GM20431 (cell line): ENCODE measurements at regions not wholly inside any gene's neighbourhood (a gene's known extent, or its start where the extent isn't known, plus 50 kb on each side); places are given as distances from the start of the nearest gene placed in this dataset.
"Not testable (repeated sequence)": the region's sequence is repeated elsewhere in the genome, so short reads cannot be mapped to it uniquely, and the experiment has no call there.

Source experiments
- in situ Hi-C: fragments of 300-500 bp; cut with MseI, MboI; formaldehyde crosslinking; loops from one replicate; pipeline ENCODE4 v1.15.0; 2020; ENCODE audit warnings: low sequenced_read_pairs; ENCODE audit not compliant: unreplicated experiment

DNA sequence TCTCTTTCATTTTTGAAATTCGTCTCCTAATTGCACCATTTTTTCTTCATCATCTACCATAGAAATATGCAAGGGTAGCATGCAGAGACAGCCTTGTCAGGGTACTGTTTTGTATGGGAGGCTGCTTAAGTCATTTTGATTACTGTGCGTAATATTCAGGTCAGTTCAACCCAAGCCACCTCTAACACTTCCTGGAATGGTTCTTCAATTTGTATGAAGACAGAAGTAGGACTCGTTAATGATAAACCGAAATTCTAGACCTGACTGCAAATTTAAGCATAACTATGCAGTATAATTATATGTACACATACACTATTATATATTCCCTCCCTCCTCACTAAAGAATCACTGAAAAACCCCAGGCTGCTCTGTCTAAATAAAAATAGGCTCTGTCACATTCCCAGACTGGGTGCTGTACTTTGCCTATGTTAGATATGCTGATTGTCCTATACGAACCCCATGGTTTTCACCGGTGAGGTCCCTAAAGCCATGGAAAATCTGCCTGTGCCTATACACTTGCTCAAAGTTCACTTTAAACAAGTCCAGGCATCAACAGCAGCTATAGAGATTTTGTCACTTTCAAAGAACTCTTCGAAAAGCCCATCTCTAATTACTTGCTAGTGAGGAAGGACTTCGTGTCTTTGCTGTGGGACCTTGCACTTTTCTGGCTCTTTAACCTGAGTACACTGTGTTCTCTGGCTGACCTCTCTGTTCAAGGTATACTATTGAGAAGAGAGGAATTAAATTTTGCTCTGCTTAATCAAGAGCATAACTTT lies 352.1 kb upstream of the CD180 start:
- in situ Hi-C loops = no loop called here

- in situ Hi-C loops = no loop called here
Observed at GRCh38 chr5:67547682-67548081, 351.1 kb upstream of the CD180 start.

DNA sequence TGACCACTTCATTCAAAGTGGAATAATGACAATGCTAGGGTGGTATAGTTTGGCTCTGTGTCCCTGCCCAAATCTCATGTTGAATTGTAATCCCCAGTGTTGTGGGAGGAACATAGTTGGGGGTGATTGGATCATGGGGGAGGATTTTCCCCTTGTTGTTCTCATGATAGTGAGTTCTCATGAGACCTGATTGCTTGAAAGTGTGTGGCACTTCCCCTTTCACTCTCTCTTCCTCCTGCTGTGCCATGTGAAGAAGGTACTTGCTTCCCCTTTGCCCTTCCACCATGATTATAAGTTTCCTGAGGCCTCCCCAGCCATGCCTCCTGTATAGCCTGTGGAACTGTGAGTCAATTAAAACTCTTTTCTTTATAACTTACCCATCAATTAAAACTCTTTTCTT lies 348.3 kb upstream of the CD180 start:
- in situ Hi-C loops = not testable (repeated sequence)

DNA sequence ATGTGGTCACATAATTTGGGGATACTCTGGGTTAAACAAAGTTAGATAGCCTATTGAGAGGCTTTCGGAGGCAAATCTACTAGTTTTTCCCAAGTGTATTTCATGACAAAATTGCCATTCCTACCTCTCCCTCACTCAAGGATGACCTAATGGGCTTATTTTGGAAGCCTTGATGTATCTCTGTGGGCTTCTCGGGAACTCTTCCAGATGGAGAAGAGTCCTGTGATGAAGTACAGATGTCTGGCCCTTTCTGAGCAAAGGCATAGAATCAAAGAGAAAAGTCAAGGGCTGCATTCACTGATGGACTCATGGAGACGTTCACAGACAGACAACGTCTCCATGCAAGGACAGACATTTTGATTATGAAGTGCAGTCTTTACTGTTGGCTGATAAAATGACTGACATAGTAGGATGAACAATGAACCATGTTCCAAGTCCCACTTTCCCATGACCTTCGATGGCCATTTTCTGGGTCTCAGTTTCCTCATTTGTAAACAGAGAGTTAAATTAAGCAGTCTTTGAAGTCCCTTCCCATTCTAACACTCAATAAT lies 347.2 kb upstream of the CD180 start:
- in situ Hi-C loops = no loop called here

DNA sequence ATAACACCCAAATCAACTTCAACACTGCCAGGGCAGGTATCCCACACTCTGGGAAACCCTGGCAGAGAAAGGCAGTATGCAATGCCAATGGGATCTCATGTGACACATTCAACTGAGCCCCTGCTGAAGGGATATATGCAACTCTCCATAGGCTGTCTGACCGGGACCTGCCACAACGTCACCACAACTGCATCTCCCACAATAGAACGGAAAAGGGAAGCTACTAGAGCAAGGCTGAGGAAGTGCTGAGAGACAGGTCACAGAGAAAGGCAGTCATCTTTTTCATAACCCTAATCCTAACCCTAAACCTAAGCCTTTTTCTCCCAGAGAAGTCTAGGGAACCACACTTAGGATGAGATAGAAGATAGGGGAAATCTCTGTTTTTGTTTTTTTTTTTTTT lies 345.9 kb upstream of the CD180 start:
- in situ Hi-C loops = no loop called here

DNA sequence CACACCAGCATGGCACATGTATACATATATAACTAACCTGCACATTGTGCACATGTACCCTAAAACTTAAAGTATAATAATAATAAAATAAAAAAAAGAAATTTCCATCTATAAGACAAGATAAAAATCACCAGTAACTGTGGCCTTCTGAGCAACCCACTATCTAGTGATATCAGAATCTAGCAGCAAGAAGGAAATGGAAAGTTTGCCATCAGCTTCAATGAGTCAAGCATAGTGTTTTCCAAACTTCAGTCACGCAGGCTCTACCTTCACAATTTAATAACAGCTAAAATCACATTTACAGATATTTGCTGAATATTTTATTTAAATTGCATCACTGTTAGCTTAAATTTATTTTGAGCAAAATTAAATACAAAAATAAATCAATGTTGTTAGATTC lies 345.3 kb upstream of the CD180 start:
- in situ Hi-C loops = no loop called here

DNA sequence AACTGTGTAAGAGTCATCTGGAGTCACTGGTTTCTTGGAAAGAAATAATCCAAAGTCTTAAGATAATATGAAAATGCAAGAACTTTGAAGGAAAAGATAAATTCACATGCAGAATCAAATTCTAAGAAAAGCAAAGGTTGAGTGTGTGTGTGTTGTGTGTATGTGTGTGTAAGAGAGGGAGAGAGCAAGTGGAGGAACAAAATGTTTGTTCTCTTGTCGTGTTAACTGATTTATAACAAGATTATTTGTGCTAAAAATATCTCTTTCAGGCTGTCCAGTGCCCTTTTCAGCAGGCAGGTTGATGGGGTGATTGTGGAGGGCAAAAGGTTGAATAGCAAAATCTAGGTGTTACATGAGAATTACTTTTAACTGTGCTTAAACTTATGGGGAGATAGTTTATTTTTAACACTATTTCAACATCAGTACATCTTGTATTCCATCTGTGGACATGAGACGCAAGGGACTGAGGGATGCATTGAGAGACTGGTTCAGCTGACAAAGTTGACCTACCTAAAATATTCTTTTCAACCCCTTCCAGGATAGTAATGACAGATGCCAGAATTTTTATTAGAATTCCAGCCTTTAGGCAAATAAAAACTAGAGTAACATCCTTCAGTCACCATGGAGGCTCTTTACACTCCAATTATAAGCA lies 342.4 kb upstream of the CD180 start:
- in situ Hi-C loops = no loop called here

DNA sequence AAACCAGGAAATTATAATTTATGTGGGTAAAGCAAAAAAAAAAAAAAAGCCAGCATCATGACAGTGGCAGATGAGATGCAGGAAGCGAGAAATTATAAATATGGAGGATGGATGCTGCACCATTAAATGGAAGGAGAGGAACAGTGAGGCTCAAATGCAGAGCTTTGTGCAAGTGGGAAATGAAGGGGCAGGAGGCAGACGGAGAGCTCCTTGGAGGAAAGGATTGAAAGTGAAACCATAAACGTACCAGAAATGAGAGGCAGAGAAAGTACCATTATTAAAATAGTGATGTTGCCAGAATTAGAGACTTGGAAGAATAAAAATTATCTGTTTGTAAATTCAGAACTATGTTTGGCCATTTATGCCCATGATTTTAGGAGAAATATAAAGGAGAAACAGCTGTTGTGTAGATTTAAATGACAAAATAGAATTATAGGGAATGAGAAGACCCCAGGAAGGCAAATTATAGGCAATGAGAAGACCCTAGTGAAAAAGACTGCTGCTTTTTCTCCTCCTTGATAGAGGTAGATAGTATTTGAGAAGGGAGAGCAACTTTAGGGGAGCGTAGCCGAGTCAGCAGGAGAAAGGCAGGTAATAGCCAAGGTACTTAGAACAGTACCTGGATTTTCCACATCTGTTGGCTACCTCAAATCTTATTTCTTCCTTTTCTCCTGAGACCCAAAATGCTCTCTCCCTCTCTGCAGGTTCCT lies 341.0 kb upstream of the CD180 start:
- in situ Hi-C loops = no loop called here

- in situ Hi-C loops = no loop called here
Observed at GRCh38 chr5:67536866-67537265, 340.3 kb upstream of the CD180 start.

- in situ Hi-C loops = no loop called here
Observed at GRCh38 chr5:67530609-67531255, 334.1 kb upstream of the CD180 start.

DNA sequence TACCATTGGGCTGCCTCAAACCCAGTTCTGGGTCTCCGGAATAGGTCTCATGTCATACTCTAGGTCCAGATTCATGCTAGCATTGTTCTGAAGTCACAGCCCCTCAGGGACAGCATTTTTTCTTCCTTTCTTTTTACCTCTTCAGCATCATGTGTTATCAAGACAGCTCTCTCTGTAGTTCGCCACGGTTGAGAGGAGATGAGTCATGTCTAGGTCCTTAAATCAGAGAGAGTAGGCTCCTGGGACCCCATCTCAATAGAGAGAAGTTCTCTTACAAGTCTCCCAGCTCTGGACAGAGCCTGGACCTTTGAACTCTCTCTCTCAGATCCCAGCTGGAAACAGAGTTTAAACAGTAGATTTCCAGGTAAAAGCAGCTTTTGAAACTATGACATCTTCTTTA lies 332.4 kb upstream of the CD180 start:
- in situ Hi-C loops = no loop called here

- in situ Hi-C loops = no loop called here
Observed at GRCh38 chr5:67526793-67527192, 330.2 kb upstream of the CD180 start.

- in situ Hi-C loops = no loop called here
Observed at GRCh38 chr5:67520161-67520908, 323.7 kb upstream of the CD180 start.

DNA sequence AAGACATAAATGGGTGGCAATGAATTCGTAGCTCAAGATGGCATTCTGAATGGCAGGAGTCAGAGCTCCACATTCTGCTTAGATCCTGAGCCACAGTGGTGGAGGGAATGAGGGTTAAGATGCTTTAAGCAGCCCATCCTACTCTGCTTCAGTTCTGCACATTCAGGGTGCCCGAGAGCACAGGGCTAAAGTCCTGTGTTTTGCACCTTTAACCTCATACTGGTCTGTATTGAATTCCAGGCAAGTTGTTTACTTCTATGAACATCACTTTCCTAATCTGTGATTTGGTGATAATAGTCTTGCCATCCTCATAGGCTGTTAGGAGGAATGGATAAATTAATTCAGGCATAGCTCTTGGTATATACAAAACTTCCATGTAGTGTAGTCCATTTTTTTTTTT lies 321.6 kb upstream of the CD180 start:
- in situ Hi-C loops = no loop called here

- in situ Hi-C loops = no loop called here
Observed at GRCh38 chr5:67516948-67517565, 320.5 kb upstream of the CD180 start.

DNA sequence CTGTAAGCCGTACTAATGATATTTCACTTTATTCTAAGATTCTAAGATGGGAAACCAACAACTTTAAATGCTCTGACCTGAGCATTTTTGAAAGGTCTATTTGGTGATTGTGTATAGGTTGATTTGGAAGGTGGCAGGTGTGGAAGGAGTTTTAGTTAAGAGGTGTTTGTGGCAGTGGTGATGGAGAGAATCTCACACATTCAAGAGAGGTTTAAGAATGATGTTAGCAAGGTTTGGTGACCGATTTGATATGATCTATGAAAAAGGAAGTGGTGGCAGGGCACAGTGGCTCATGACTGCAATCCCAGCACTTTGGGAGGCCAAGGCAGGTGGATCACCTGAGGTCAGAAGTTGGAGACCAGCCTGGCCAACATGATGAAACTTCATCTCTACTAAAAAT lies 319.2 kb upstream of the CD180 start:
- in situ Hi-C loops = no loop called here

- in situ Hi-C loops = no loop called here
Observed at GRCh38 chr5:67515020-67515689, 318.6 kb upstream of the CD180 start.

DNA sequence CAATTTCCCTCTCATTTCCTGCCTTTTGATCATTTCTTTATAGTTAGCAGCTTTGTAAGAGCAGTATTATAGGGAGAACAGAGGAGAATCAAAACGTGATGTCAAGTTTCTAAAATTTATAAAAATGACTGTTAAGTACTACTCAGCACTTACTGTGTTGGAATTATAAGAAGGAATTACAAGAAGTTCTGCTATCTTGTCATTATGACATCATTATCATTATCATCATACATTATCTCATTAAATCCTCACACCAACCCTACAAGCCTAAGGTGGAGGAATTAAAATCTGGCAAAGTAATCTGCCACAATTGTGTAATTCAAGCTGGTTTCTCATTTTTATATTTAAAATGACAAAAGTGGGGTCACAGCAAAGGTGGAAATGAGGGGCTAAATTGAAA lies 316.2 kb upstream of the CD180 start:
- in situ Hi-C loops = no loop called here

GRCh38 chr5:67511911-67512310 lies 315.3 kb upstream of the CD180 start:
- in situ Hi-C loops = no loop called here
